ENCODE measurements at regions not wholly inside any gene's neighbourhood (a gene's known extent, or its start where the extent isn't known, plus 50 kb on each side); places are given as distances from the start of the nearest gene placed in this dataset.

- Histone ChIP-seq H3K36me3 (ENCODE audit: insufficient read depth, low read length) (no peaks in the 10 kb centered on the region), H3K9ac (ENCODE audit: low read depth, low read length) (no peak overlapping the region), H2AFZ (ENCODE audit: low read depth, low read length) (no peak overlapping the region), H3K9me3 (ENCODE audit: insufficient read depth, low read length, severe bottlenecking) (no peaks in the 10 kb centered on the region), H3K79me2 (ENCODE audit: insufficient read depth, low read length) (no peaks in the 10 kb centered on the region), H3K4me3 (ENCODE audit: low read depth in 1 of 2, low read length in 2 of 2) (no peak overlapping the region), H3K4me1 (ENCODE audit: insufficient read depth, low read length) (no peaks in the 10 kb centered on the region), H3K27ac (ENCODE audit: low read length) (no peak overlapping the region), H3K4me2 (ENCODE audit: insufficient read depth, low read length) (no peak overlapping the region), H4K20me1 (ENCODE audit: insufficient read depth, low read length) (no peaks in the 10 kb centered on the region), H3K27me3 (ENCODE audit: insufficient read depth, low read length, poor library complexity) (no peaks in the 10 kb centered on the region)
- no peak for ATAC-seq (ENCODE audit: insufficient read depth, low read depth)
- TF ChIP-seq CTCF (IDR thresholded peaks at IDR 0.05; ENCODE audit: borderline replicate concordance, extremely low read depth, low read length, poor library complexity, severe bottlenecking) (no peak), EZH2 (IDR thresholded peaks at IDR 0.05; ENCODE audit: borderline replicate concordance, low read depth, low read length, severe bottlenecking) (no peak)
- no peak for DNase-seq
Observed at GRCh38 chr1:73886716-73887115, 311.3 kb downstream of the LRRIQ3 start.

- no peaks in the 10 kb centered on the region for H3K4me1 ChIP-seq (ENCODE audit: insufficient read depth, low read length)
- H2AFZ ChIP-seq (ENCODE audit: low read depth, low read length): no peak overlapping the region
- H3K4me2 ChIP-seq (ENCODE audit: insufficient read depth, low read length): no peak overlapping the region
- no peaks in the 10 kb centered on the region for H3K36me3 ChIP-seq (ENCODE audit: insufficient read depth, low read length)
- no peaks in the 10 kb centered on the region for H3K9me3 ChIP-seq (ENCODE audit: insufficient read depth, low read length, severe bottlenecking)
- no peaks in the 10 kb centered on the region for H4K20me1 ChIP-seq (ENCODE audit: insufficient read depth, low read length)
- no peak overlapping the region for H3K9ac ChIP-seq (ENCODE audit: low read depth, low read length)
- TF ChIP-seq CTCF (IDR thresholded peaks at IDR 0.05; ENCODE audit: borderline replicate concordance, extremely low read depth, low read length, poor library complexity, severe bottlenecking) (no peak), EZH2 (IDR thresholded peaks at IDR 0.05; ENCODE audit: borderline replicate concordance, low read depth, low read length, severe bottlenecking) (no peak)
- H3K4me3 ChIP-seq (ENCODE audit: low read depth in 1 of 2, low read length in 2 of 2): no peak overlapping the region
- H3K27me3 ChIP-seq (ENCODE audit: insufficient read depth, low read length, poor library complexity): no peaks in the 10 kb centered on the region
- no peak overlapping the region for H3K27ac ChIP-seq (ENCODE audit: low read length)
- ATAC-seq (ENCODE audit: insufficient read depth, low read depth) (no peak), DNase-seq (no peak)
- H3K79me2 ChIP-seq (ENCODE audit: insufficient read depth, low read length): no peaks in the 10 kb centered on the region
Observed at GRCh38 chr1:73874806-73875205, 323.2 kb downstream of the LRRIQ3 start.

DNA sequence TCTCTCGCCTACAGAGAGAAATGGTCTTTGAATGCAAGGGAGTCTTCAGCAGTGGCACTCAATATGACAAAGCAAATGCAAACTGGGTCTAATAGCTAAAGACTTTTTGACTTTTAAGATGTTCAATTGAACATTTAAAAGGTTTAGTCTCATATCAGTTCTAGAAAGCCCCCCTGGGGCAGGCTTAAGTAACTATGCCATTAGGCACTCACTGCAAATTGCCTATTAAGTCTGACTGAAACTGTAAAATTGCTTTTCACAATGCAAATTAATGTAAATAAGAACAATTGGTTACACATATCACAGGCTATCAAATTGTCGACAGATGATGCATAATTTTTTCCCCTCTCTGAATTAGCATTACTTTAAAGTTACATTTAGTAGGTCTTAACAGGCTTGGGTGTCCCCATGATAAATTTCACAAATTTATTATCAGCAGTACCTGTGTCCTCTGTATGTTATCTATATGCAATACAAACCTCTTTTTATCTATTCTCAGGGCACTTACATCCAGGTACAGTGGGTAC lies 329.1 kb downstream of the LRRIQ3 start:
- Histone ChIP-seq H3K9ac (ENCODE audit: low read depth, low read length) (no peak overlapping the region), H2AFZ (ENCODE audit: low read depth, low read length) (no peak overlapping the region), H3K4me3 (ENCODE audit: low read depth in 1 of 2, low read length in 2 of 2) (no peak overlapping the region), H3K79me2 (ENCODE audit: insufficient read depth, low read length) (no peaks in the 10 kb centered on the region), H3K27me3 (ENCODE audit: insufficient read depth, low read length, poor library complexity) (no peaks in the 10 kb centered on the region), H3K4me1 (ENCODE audit: insufficient read depth, low read length) (no peaks in the 10 kb centered on the region), H3K4me2 (ENCODE audit: insufficient read depth, low read length) (no peak overlapping the region), H3K27ac (ENCODE audit: low read length) (no peak overlapping the region), H3K9me3 (ENCODE audit: insufficient read depth, low read length, severe bottlenecking) (no peaks in the 10 kb centered on the region), H3K36me3 (ENCODE audit: insufficient read depth, low read length) (no peaks in the 10 kb centered on the region), H4K20me1 (ENCODE audit: insufficient read depth, low read length) (no peaks in the 10 kb centered on the region)
- TF ChIP-seq EZH2 (IDR thresholded peaks at IDR 0.05; ENCODE audit: borderline replicate concordance, low read depth, low read length, severe bottlenecking) (no peak), CTCF (IDR thresholded peaks at IDR 0.05; ENCODE audit: borderline replicate concordance, extremely low read depth, low read length, poor library complexity, severe bottlenecking) (no peak)
- DNase-seq (no peak), ATAC-seq (ENCODE audit: insufficient read depth, low read depth) (no peak)

DNA sequence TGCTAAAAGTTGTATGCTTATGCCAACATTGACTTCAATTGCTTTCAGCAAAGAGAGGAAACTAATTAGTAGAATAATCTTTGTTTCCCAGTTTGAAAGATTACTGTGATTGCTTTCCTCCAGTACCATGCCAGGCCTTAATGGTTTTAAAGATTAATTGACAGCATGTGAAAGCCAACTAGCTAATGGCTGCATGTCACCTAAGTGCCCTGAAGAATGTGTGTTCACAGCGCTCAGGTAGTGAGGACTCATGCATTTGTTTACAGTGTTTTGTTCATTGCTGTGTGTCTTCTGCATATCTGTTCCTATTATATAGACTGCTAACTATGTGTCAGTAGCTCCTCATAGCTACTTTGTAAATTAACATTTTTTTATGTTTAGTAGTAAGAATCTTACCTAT lies 335.6 kb downstream of the LRRIQ3 start:
- Histone ChIP-seq H3K4me1 (ENCODE audit: insufficient read depth, low read length) (no peaks in the 10 kb centered on the region), H3K36me3 (ENCODE audit: insufficient read depth, low read length) (no peaks in the 10 kb centered on the region), H3K9me3 (ENCODE audit: insufficient read depth, low read length, severe bottlenecking) (no peaks in the 10 kb centered on the region), H3K27me3 (ENCODE audit: insufficient read depth, low read length, poor library complexity) (no peaks in the 10 kb centered on the region), H2AFZ (ENCODE audit: low read depth, low read length) (no peak overlapping the region), H4K20me1 (ENCODE audit: insufficient read depth, low read length) (no peaks in the 10 kb centered on the region), H3K4me3 (ENCODE audit: low read depth in 1 of 2, low read length in 2 of 2) (no peak overlapping the region), H3K27ac (ENCODE audit: low read length) (no peak overlapping the region), H3K4me2 (ENCODE audit: insufficient read depth, low read length) (no peak overlapping the region), H3K79me2 (ENCODE audit: insufficient read depth, low read length) (no peaks in the 10 kb centered on the region), H3K9ac (ENCODE audit: low read depth, low read length) (no peak overlapping the region)
- ATAC-seq (ENCODE audit: insufficient read depth, low read depth) (no peak), DNase-seq (no peak)
- TF ChIP-seq CTCF (IDR thresholded peaks at IDR 0.05; ENCODE audit: borderline replicate concordance, extremely low read depth, low read length, poor library complexity, severe bottlenecking) (no peak), EZH2 (IDR thresholded peaks at IDR 0.05; ENCODE audit: borderline replicate concordance, low read depth, low read length, severe bottlenecking) (no peak)
